GM12892 (cell line): ENCODE measurements at regions not wholly inside any gene's neighbourhood (a gene's known extent, or its start where the extent isn't known, plus 50 kb on each side); places are given as distances from the start of the nearest gene placed in this dataset.

ENCODE experiments used
- POLR2A ChIP-seq: IDR thresholded peaks from 2 replicates; pipeline ENCODE4 v1.6.1; 2011; ENCODE audit warnings: low read depth, low read length, control low read depth
- POLR2AphosphoS5 ChIP-seq: IDR thresholded peaks from 2 replicates; pipeline ENCODE4 v1.6.1; 2011; ENCODE audit warnings: low read depth, low read length, control low read depth
- TAF1 ChIP-seq: IDR thresholded peaks from 2 replicates; pipeline ENCODE4 v1.6.1; 2011; ENCODE audit warnings: low read depth, mild to moderate bottlenecking, control low read depth, low read length, borderline replicate concordance

DNA sequence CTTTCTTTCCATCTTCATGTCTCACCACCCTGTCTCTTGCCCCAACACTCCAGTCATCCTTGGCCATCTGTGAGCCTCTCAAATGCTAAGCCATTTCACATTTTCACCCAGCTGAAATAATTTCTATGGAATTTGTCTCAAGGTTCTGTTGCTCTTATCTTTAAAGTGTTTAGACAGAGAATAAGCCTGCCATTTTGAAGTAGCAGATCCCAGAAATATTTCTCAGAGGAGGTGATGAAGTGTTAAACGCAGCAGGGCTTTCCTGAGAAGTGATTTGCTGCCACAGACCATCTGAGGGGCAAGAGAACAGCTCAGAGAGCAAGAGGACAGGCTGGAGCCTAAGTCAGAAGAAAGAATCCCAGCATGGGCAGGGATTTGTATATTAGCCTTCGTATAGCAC lies 71.6 kb upstream of the CLMN start:
- TF ChIP-seq POLR2AphosphoS5: no peak
- TF ChIP-seq POLR2A: no peak
- no peak for TF ChIP-seq TAF1
